ENCODE measurements at regions not wholly inside any gene's neighbourhood (a gene's known extent, or its start where the extent isn't known, plus 50 kb on each side); places are given as distances from the start of the nearest gene placed in this dataset.

GRCh38 chr6:168210239-168211105 lies 109.1 kb downstream of the DACT2 start:
- DNase-seq = no peak

DNA sequence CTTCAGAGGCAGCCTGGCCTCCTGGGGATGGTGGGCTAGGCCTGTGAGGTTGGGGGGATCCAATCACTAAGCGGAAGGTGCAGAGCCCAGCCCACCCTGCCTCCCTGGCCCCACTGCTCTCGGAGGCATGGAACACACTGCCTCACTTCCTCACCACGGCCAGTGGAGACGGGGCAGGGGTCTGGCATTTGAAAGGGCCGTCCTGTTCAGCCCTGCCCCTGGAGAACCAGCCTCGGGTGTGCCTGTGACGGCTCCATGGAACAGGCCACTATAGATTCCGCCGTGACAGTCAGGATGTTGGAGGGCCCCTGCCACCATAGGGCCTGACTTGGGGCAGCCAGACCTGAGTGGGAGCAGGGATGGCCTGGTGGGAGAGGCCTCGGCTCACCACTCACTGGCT lies 110.2 kb downstream of the DACT2 start:
- DNase-seq = no peak

DNA sequence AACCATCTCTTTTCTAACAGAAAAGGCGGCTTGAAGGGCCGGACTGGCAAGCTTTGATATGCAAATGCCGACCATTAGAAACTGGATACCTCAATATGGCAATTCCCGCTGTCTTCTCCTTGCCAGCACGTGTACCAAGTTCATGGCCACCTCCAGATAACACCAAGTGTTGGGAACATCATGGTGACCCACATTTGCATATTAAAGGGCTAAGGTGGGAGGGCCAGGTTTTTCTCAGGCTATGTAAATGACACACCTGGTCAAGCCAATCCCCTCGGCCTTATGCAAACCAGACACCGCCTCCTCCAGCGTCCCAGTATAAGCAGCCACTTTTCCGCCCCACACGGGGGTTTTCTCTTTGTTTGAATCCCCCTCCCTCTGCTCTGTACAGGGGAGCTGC lies 110.7 kb downstream of the DACT2 start:
- no peak for DNase-seq

DNA sequence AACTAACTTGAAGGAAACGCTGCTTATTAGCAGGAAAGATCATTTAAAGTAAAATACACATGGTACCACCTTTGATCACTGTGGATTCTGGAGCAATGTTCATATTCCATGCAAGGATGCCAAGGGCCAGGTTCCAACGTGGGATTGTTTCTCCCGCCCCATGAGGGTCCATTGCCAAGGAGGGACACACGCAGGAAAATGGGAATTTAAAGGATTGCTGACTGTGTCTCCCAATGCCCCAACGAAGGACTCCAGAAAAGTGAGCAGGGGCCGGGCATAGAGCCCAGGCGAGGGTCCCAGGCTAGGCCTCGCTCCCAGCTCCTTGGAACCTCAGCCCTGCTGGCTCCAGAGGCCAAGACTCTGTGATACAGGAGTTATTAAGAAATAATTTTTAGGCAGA lies 111.2 kb downstream of the DACT2 start:
- DNase-seq = no peak

- no peak for DNase-seq
These were observed 112.0 kb downstream of the DACT2 start for GRCh38 chr6:168207421-168208175.

DNA sequence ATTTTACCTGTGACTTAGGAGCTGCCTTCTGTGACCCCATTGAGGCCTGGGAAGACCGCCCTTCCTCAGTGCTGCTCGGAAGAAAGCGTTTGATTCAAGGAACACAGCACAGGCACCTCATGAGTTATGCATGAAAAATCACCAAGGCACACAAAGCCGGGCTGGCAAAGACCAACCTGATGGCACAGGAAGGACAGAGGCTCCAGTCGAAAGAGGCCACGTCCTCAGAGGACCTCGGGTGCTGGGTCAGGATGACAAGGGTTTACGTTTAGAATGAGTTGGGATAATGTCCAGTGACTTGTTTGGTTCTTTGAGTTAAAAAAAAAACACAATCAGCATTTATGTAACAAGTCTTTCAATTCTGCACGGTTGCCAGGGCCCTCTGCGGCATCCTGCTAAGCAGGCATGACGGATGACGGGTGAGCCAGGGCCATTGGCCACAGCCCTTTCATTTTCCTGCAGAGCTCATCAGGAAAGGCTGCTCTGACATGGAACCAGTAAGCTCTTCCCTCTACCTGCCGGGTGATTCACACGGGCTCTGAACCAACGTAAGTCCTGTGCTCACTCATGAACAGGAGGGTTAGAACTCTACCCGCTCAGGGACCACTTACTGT lies 112.8 kb downstream of the DACT2 start:
- no peak for DNase-seq

DNA sequence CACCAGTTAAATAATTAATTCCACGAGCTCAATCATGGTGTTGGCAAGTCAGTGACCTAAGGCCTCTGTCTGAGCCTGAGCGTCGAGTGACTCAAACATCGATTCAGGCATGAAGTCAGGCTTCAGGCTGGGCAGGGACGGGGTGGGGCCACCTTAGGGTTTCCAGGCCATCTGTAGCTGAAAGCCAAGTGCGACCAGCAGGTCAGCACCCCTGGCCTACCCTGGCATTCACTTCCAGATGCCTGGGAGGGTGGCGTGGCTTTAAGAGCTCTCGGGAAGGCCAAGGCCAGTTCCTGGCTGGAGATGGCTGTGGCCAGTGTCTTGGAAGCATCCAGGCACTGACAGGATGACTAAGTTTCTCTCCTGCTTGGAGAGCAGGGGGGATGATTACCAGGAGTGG lies 113.4 kb downstream of the DACT2 start:
- no peak for DNase-seq

GRCh38 chr6:168201799-168202198 lies 117.8 kb downstream of the DACT2 start:
- DNase-seq = no peak

GRCh38 chr6:168201383-168201782 lies 118.2 kb downstream of the DACT2 start:
- no peak for DNase-seq

GRCh38 chr6:168200571-168201134 lies 118.9 kb downstream of the DACT2 start:
- DNase-seq = no peak

GRCh38 chr6:168198302-168199180 lies 119.5 kb upstream of the FRMD1 start:
- DNase-seq = no peak

DNA sequence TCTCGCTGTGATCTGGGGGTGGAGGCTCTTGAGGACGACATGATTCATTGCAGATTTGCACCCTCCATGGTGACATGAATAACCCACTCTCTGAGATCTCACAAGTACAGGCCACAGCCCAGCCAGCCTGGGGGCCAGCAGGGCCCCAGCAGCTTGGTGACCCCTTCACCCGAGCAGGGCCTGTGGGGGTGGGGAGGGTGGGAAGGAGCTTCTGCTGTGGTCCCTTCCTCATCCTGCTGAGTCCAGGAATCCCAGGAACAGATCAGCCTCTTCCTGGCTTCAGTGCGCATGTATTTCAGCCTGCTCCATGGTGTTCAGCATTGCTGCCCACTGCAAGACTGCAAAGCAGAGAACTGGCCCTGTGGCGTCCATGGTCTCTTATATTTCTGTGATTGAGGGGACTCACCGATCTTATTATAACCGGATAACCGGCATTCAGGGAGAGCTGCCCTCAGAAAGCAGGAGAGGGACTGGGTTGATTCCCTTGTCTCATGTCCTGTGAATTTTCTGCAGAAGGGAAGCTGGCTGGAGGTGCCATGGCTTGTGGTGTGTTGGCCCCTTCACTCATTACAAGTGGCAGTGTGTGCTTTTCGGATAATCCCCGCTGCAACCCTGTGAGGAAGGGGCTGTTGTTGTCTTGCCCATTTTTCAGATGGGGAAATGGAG lies 118.8 kb upstream of the FRMD1 start:
- DNase-seq = no peak

DNA sequence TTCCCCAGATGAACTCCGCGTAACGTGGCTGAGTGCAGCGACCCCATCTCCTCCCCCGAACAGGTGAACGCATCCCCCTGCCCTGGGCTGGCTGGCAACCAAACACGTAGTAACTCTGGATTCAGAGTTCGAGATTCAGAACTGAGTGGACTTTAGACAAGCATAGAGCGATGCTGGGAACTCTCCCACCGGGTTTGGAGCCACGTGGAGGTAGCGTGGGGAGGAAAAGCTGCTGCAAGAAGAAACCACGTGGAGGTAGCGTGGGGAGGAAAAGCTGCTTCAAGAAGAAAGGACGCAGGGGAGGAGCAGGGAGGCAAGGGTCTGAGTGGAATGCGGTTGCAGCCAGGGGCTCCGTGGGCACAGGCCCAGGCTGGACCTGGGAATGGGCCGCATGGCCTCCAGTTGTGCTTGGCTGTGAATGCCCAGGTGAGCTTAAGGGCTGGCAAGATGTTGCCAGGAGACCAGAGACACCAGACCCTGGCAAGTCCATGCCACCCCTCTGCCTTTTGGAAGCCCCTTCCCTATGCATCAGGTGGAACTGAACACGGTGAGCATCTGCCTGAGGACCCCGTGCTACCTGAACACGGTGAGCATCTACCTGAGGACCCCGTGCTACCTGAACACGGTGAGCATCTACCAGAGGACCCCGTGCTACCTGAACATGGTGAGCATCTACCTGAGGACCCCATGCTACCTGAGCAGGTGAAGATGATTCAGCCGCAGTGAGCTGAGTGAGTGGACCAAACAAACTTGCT lies 118.0 kb upstream of the FRMD1 start:
- no peak for DNase-seq

DNA sequence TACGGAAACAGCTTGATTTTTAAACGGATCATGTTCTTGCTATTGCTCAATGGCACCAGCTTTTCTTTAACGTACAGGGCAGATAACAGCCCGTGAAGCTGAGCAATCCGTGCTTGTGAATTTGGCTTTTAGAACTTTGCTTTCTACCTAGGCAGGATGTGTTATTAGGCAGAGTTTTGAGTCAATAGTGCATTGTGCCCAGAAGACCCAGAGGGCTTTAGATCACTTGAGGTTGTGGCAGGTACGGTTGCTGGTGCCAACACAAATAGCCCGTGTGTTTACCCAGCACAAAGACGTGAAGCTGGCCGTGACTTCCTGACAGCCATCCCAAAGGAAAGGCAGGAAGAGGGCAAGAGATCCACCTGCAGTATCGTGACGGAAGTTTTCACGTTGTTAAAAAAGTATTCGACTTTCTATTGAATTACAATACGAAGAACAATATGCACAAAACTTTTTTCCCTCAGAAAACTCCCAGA lies 117.4 kb upstream of the FRMD1 start:
- DNase-seq = peak; percentile 98

- DNase-seq = no peak
These were observed 116.7 kb upstream of the FRMD1 start for GRCh38 chr6:168195712-168196111.

DNA sequence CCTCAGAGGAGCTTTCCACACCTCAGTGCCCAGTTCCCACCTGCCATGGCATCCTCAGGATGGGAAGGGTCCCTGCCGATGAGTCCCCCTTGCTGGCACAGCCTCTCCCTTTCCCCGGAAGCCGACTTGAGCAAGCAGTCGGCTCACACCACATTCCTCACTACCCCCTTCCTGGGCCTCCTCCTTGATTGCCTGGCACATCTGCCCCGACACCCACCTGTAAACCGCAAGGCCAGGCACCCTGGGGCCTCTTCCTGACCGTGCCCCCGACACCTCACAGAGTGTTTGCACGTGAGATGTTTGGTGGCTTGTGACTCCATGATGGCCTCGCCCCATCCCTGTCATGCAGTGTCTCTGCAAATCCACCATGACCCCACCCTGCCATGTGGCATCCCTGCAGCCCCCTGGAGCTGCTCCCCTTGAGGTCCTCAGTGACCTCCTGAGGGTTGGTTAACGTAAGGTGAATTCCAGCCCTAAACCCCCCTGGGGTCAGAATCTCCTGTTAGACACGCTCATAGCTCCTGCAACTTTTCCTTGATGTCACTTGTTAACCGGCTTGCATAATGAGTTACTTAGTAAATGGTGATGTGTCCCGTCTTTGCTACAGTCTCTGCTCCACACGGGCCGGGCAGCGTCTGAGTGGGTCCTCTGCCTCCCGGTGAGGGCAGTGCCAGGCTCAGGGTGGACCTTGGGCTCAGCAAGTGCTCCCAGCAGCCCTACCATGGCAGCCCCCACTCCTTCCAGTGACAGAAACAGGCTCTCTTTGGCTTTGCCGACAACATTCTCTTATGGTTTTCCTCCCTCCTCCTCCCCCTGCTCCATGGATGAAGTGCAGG lies 115.9 kb upstream of the FRMD1 start:
- peak; percentile 12 for DNase-seq

DNA sequence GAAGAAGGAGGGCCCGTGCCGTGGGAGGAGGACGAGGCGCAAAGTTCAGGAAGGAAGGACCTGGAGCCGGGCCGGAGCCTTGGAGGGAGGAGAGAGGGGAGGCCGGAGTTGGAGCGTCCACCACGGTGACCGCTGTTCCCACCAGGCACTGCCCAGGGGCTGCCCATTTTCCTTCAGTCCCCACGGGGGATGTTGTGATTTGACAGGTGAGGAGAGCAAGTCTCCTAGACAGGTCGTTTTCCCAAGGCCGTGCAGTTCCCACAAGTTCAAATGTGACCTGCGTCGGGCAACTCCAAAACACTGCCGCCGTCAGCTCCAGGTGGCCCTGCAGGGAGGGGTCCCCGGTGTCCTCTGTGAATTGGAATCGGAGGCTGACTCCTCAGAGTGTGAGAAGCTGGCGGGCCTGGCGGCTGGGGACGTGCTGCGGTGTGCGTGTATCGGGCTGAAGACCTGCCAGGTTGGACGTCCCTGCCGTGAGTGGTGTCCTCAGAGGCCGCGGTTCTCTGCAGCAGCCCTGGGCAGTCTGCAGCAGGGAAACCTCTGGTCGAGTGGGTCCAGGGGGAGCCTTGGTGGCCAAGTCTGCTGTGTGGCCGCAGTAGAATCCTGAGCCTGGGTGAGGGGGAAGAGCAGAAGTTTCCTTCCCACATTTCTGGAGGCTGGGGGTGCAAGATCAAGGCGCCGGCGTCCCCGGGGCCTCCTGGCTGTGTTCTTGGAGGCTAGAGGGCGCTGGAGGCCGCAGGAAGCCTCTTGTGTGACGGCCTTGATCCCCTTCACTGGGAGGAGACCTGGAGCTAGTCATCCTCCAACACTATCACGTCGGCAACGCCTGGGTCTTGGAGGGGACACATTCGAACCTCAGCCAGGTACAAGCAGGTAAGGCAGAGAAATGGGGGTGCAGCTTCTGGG lies 115.1 kb upstream of the FRMD1 start:
- peak; percentile 42 for DNase-seq

GRCh38 chr6:168192901-168193815 lies 114.1 kb upstream of the FRMD1 start:
- DNase-seq = no peak
